ENCODE measurements at regions not wholly inside any gene's neighbourhood (a gene's known extent, or its start where the extent isn't known, plus 50 kb on each side); places are given as distances from the start of the nearest gene placed in this dataset.

DNA sequence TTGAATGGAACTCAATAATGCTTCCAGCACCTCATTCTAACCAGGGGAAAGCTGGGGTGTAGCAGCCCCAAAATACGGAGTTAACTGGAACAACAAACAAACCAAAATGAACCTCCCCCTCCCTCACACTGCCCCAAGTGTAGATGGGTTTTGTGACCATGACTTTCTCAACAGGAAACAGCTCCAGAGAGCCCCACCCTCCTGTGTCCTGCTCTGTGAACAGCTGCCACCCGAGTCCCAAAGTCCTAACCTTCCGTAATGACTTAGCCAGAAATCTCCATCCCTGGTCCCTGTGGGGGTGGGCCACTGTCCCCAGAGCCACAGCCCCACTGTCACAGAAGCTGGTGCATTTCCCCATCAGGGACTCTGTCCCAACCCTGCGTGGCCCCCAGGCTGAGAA lies 155.4 kb downstream of the CRYBB2 start:
- Histone ChIP-seq H3K27me3 (ENCODE audit: control insufficient read depth in 2 of 2, insufficient read depth in 2 of 2, low read length in 2 of 2) (no peaks in the 10 kb centered on the region), H2AFZ (ENCODE audit: low read depth, low read length) (no peak overlapping the region), H3K79me2 (ENCODE audit: control insufficient read depth, insufficient read depth, low read length) (no peaks in the 10 kb centered on the region), H4K20me1 (replicated peaks; ENCODE audit: control insufficient read depth, extremely low read depth, insufficient read depth, low read length) (no peaks in the 10 kb centered on the region), H3K36me3 (ENCODE audit: control insufficient read depth in 2 of 2, extremely low read depth in 1 of 2, insufficient read depth in 2 of 2, low read length in 2 of 2) (no peaks in the 10 kb centered on the region), H3K9me1 (replicated peaks; ENCODE audit: control insufficient read depth, extremely low read depth, insufficient read depth, low read length) (no peaks in the 10 kb centered on the region), H3K4me2 (ENCODE audit: insufficient read depth, low read length) (no peak overlapping the region), H3K27ac (ENCODE audit: insufficient read depth, low read depth, low read length) (no peak overlapping the region), H3K4me1 (ENCODE audit: control insufficient read depth, extremely low read depth, insufficient read depth, low read length) (no peaks in the 10 kb centered on the region), H3K9ac (replicated peaks; ENCODE audit: extremely low read depth, insufficient read depth, low read length) (no peak overlapping the region), H3K4me3 (replicated peaks in 1 of 3; ENCODE audit: insufficient read depth in 1 of 3, low read depth in 1 of 3, low read length in 3 of 3) (no peak overlapping the region), H3K9me3 (replicated peaks; ENCODE audit: control insufficient read depth, insufficient read depth, low read length) (no peaks in the 10 kb centered on the region)
- ChIA-PET POLR2A (no interaction called here), CTCF (interaction anchor here (1.2 kb wide), 1 partner anchor 14 kb away, joined by 4 read pairs; no protein-coding TSS in a partner anchor)
- TF ChIP-seq MYC (IDR thresholded peaks at IDR 0.05; ENCODE audit: low read depth, low read length), result no peak
- FAIRE-seq (no peak), DNase-seq (ENCODE audit: low read depth, low spot score) (no peak)
- intact Hi-C loops (cut with micrococcal nuclease) (no loop called here), dilution Hi-C loops (cut with MboI; ENCODE audit: extremely low pct_ligation_motif_present, low sequenced_read_pairs) (no loop called here)
- BruUV-seq (replicated peaks), result no TSS peak

DNA sequence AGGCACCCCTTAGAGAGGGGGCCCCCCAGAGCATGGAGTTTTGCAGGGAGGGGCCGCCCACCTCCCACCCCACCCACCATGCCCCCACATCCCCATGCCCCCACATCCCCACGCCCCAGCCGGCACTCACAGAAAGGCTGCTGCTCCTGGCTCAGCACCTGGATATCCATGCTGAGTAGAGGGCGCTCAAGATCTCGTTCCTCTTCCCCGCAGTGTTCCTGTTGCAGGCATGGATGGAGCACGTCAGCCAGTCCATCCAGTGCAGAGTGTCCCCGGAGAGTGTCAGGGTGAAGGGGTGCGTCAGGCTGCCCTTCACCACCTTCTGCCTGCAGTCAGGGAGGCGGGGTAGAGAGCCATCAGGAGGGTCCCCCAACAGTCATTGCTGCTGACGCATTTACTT lies 156.2 kb downstream of the CRYBB2 start:
- no peaks in the 10 kb centered on the region for H3K9me3 ChIP-seq (replicated peaks; ENCODE audit: control insufficient read depth, insufficient read depth, low read length)
- H3K4me2 ChIP-seq (ENCODE audit: insufficient read depth, low read length), result no peak overlapping the region
- H3K4me3 ChIP-seq (replicated peaks in 1 of 3; ENCODE audit: insufficient read depth in 1 of 3, low read depth in 1 of 3, low read length in 3 of 3), result no peak overlapping the region
- TF ChIP-seq FOS (IDR thresholded peaks at IDR 0.05; ENCODE audit: borderline replicate concordance, insufficient read depth, low read length) (no peak), EZH2 (IDR thresholded peaks at IDR 0.05; ENCODE audit: borderline replicate concordance, low read depth, low read length, severe bottlenecking) (no peak)
- TF ChIP-seq, protein P1, sequence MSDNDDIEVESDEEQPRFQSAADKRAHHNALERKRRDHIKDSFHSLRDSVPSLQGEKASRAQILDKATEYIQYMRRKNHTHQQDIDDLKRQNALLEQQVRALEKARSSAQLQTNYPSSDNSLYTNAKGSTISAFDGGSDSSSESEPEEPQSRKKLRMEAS (IDR thresholded peaks at IDR 0.05; ENCODE audit: insufficient read depth, insufficient read length), result no peak
- no peaks in the 10 kb centered on the region for H3K36me3 ChIP-seq (ENCODE audit: control insufficient read depth in 2 of 2, extremely low read depth in 1 of 2, insufficient read depth in 2 of 2, low read length in 2 of 2)
- no peak for FAIRE-seq
- no peak for DNase-seq (ENCODE audit: low read depth, low spot score)
- H3K79me2 ChIP-seq (ENCODE audit: control insufficient read depth, insufficient read depth, low read length), result no peaks in the 10 kb centered on the region
- H3K27me3 ChIP-seq (ENCODE audit: control insufficient read depth in 2 of 2, insufficient read depth in 2 of 2, low read length in 2 of 2), result no peaks in the 10 kb centered on the region
- no peaks in the 10 kb centered on the region for H3K4me1 ChIP-seq (ENCODE audit: control insufficient read depth, extremely low read depth, insufficient read depth, low read length)
- no peak overlapping the region for H2AFZ ChIP-seq (ENCODE audit: low read depth, low read length)
- POLR2A ChIA-PET, result no interaction called here
- H4K20me1 ChIP-seq (replicated peaks; ENCODE audit: control insufficient read depth, extremely low read depth, insufficient read depth, low read length), result no peaks in the 10 kb centered on the region
- BruUV-seq (replicated peaks), result no TSS peak
- CTCF ChIA-PET, result no interaction called here
- H3K9me1 ChIP-seq (replicated peaks; ENCODE audit: control insufficient read depth, extremely low read depth, insufficient read depth, low read length), result no peaks in the 10 kb centered on the region
- dilution Hi-C loops (cut with MboI; ENCODE audit: extremely low pct_ligation_motif_present, low sequenced_read_pairs) (no loop called here), intact Hi-C loops (cut with micrococcal nuclease) (no loop called here)
- no peak overlapping the region for H3K9ac ChIP-seq (replicated peaks; ENCODE audit: extremely low read depth, insufficient read depth, low read length)
- H3K27ac ChIP-seq (ENCODE audit: insufficient read depth, low read depth, low read length), result no peak overlapping the region
